Panc1 (cell line): ENCODE measurements at regions not wholly inside any gene's neighbourhood (a gene's known extent, or its start where the extent isn't known, plus 50 kb on each side); places are given as distances from the start of the nearest gene placed in this dataset.

ENCODE experiments used
- ATAC-seq: fragments of 200-7000 bp; cut with Tn5 transposase; 2 replicates; pipeline ENCODE4 v1.9.1; 2020; ENCODE audit warnings: mild to moderate bottlenecking, moderate library complexity
- BruUV-seq: library from RNA; stranded (reverse); fragments of 400-500 nt; replicated peaks from 2 replicates; lab custom pipeline; 2021; lab: Mats Ljungman, UMichigan
- CTCF ChIA-PET: fragments of 300-600 bp; sonication (Branson Sonifier 250); formaldehyde crosslinking; loops from one replicate; lab custom pipeline; 2022; ENCODE audit warnings: antibody characterized with exemption; lab: Charles Lee
- POLR2A ChIA-PET: fragments of 300-600 bp; sonication (Branson Sonifier 250); formaldehyde crosslinking; loops from one replicate; lab custom pipeline; 2022; ENCODE audit warnings: antibody characterized with exemption; lab: Charles Lee
- DNase-seq: peaks from one replicate; pipeline ENCODE4 v3.0.0-alpha.2; 2010; ENCODE audit warnings: low read depth, low spot score
- H3K27ac ChIP-seq: 2 replicates; pipeline ENCODE4 v1.5.1; 2011; ENCODE audit warnings: mild to moderate bottlenecking, low read length, inconsistent platforms
- H3K27me3 ChIP-seq: fragments of 200-500 bp; sonication (Bioruptor generic); 2 replicates; pipeline ENCODE4 v1.6.0; 2014; ENCODE audit warnings: low read length, inconsistent platforms; ENCODE audit not compliant: control insufficient read depth, insufficient read depth
- H3K36me3 ChIP-seq: fragments of 200-500 bp; sonication (Bioruptor generic); 2 replicates; pipeline ENCODE4 v1.5.1; 2014; ENCODE audit warnings: inconsistent platforms, mild to moderate bottlenecking, low read length, moderate library complexity; ENCODE audit not compliant: control insufficient read depth, insufficient read depth
- H3K4me1 ChIP-seq: 2 replicates; pipeline ENCODE4 v1.5.1; 2011; ENCODE audit warnings: inconsistent platforms, mild to moderate bottlenecking, low read length, moderate library complexity; ENCODE audit not compliant: control insufficient read depth, insufficient read depth
- H3K4me3 ChIP-seq, 2 experiments: 2 replicates each; pipeline ENCODE4 v1.5.1; 2011 to 2012; ENCODE audit warnings: low read depth in 2 of 2, low read length in 2 of 2, mild to moderate bottlenecking in 2 of 2, inconsistent platforms in 1 of 2, moderate library complexity in 1 of 2
- H3K9me3 ChIP-seq: fragments of 200-500 bp; sonication (Bioruptor generic); 2 replicates; pipeline ENCODE4 v1.5.1; 2014; ENCODE audit warnings: low read depth, mild to moderate bottlenecking, inconsistent platforms, low read length, moderate library complexity; ENCODE audit not compliant: control insufficient read depth, insufficient read depth
- CTCF ChIP-seq: fragments of 450-650 bp; IDR thresholded peaks from 2 replicates; pipeline ENCODE4 v1.5.1; 2017; ENCODE audit warnings: mild to moderate bottlenecking
- POLR2AphosphoS5 ChIP-seq: IDR thresholded peaks from 2 replicates; pipeline ENCODE4 v1.6.1; 2012; ENCODE audit warnings: mild to moderate bottlenecking, low read depth, low read length, moderate library complexity
- REST ChIP-seq, 2 experiments: IDR thresholded peaks; 2 replicates each; pipeline ENCODE4 v1.6.1; 2011 to 2012; ENCODE audit warnings: low read depth in 2 of 2, control low read depth in 1 of 2, low read length in 1 of 2, mild to moderate bottlenecking in 1 of 2, moderate library complexity in 1 of 2; ENCODE audit not compliant: insufficient read depth in 1 of 2
- SIN3A ChIP-seq: IDR thresholded peaks from 2 replicates; pipeline ENCODE4 v1.6.1; 2012; ENCODE audit warnings: low read depth, mild to moderate bottlenecking, low read length, moderate library complexity, borderline replicate concordance; ENCODE audit not compliant: insufficient read depth
- TCF7L2 ChIP-seq: IDR thresholded peaks from 2 replicates; pipeline ENCODE4 v1.6.1; 2011; ENCODE audit warnings: mild to moderate bottlenecking, low read depth, low read length, inconsistent platforms
- in situ Hi-C: cut with HindIII; loops from 2 replicates; pipeline ENCODE4 v1.10.0; 2016; ENCODE audit warnings: low sequenced_read_pairs, low pct_unique_long_range_greater_than_20kb
- intact Hi-C: fragments of 100-400 bp; cut with micrococcal nuclease; formaldehyde crosslinking; loops from one replicate; pipeline ENCODE4 v1.10.0; 2022; ENCODE audit not compliant: unreplicated experiment

GRCh38 chr2:107376909-107377308 is 449.8 kb upstream of the RGPD4 start:
- DNase-seq = no peak
- TF ChIP-seq POLR2AphosphoS5 = no peak
- TF ChIP-seq TCF7L2 = no peak
- TF ChIP-seq REST (IDR thresholded peaks at IDR 0.05; ENCODE audit: insufficient read depth in 1 of 2, low read depth in 2 of 2, low read length in 1 of 2) = no peak
- no peak for TF ChIP-seq CTCF
- no peak for TF ChIP-seq SIN3A
- Histone ChIP-seq H3K27me3 (no peaks in the 10 kb centered on the region), H3K4me1 (no peaks in the 10 kb centered on the region), H3K27ac (no peak overlapping the region), H3K36me3 (no peaks in the 10 kb centered on the region), H3K4me3 (no peak overlapping the region), H3K9me3 (no peaks in the 10 kb centered on the region)
- POLR2A ChIA-PET = no interaction called here
- CTCF ChIA-PET = no interaction called here
- BruUV-seq = no TSS peak
- no peak for ATAC-seq
- in situ Hi-C loops = no loop called here
- intact Hi-C loops = no loop called here

GRCh38 chr2:107380912-107381311 is 445.8 kb upstream of the RGPD4 start:
- BruUV-seq = no TSS peak
- no peaks in the 10 kb centered on the region for H3K27me3 ChIP-seq
- no peaks in the 10 kb centered on the region for H3K4me1 ChIP-seq
- no peaks in the 10 kb centered on the region for H3K9me3 ChIP-seq
- TF ChIP-seq TCF7L2 = no peak
- TF ChIP-seq REST (IDR thresholded peaks at IDR 0.05; ENCODE audit: insufficient read depth in 1 of 2, low read depth in 2 of 2, low read length in 1 of 2) = no peak
- TF ChIP-seq POLR2AphosphoS5 = no peak
- no peak for TF ChIP-seq CTCF
- no peak for TF ChIP-seq SIN3A
- H3K4me3 ChIP-seq = no peak overlapping the region
- H3K27ac ChIP-seq = no peak overlapping the region
- DNase-seq = no peak
- ATAC-seq = no peak
- CTCF ChIA-PET = no interaction called here
- in situ Hi-C loops = no loop called here
- POLR2A ChIA-PET = no interaction called here
- intact Hi-C loops = no loop called here
- H3K36me3 ChIP-seq = no peaks in the 10 kb centered on the region; the same call in 1 of the 2 replicates
